OCI-LY1 (cell line): ENCODE measurements at regions not wholly inside any gene's neighbourhood (a gene's known extent, or its start where the extent isn't known, plus 50 kb on each side); places are given as distances from the start of the nearest gene placed in this dataset.

Experiments
- H2AFZ ChIP-seq: fragments of 200-600 bp; sonication (generic), shearing (Covaris generic); 2 replicates; pipeline ENCODE4 v1.6.0; 2014; ENCODE audit warnings: antibody characterized with exemption, mild to moderate bottlenecking, low read length
- H3F3A ChIP-seq: fragments of 200-600 bp; sonication (generic), shearing (Covaris generic); 2 replicates; pipeline ENCODE4 v1.6.0; 2014; ENCODE audit warnings: mild to moderate bottlenecking, antibody characterized with exemption, low read length, moderate library complexity; ENCODE audit not compliant: insufficient read depth
- H3K27ac ChIP-seq: fragments of 200-600 bp; sonication (generic); 2 replicates; pipeline ENCODE4 v1.5.1; 2014; ENCODE audit warnings: low read length, mixed run types, mild to moderate bottlenecking, low read depth; ENCODE audit not compliant: poor library complexity, severe bottlenecking
- H3K27me3 ChIP-seq: fragments of 200-600 bp; sonication (generic); 2 replicates; pipeline ENCODE4 v1.6.0; 2014; ENCODE audit warnings: antibody characterized with exemption, mild to moderate bottlenecking, low read length, moderate library complexity; ENCODE audit not compliant: insufficient read depth
- H3K36me3 ChIP-seq: fragments of 200-600 bp; sonication (generic); 2 replicates; pipeline ENCODE4 v1.6.1; 2014; ENCODE audit warnings: mild to moderate bottlenecking, antibody characterized with exemption, low read length, moderate library complexity, mixed read lengths; ENCODE audit not compliant: insufficient read depth
- H3K4me1 ChIP-seq: fragments of 200-600 bp; sonication (generic); 2 replicates; pipeline ENCODE4 v1.5.1; 2014; ENCODE audit warnings: mild to moderate bottlenecking, low read length, moderate library complexity; ENCODE audit not compliant: insufficient read depth, severe bottlenecking
- H3K4me2 ChIP-seq: fragments of 200-600 bp; sonication (generic), shearing (Covaris generic); 2 replicates; pipeline ENCODE4 v1.6.1; 2014; ENCODE audit warnings: low read length
- H3K4me3 ChIP-seq: fragments of 200-600 bp; sonication (generic); 2 replicates; pipeline ENCODE4 v1.5.1; 2014; ENCODE audit warnings: low read length, low read depth, mild to moderate bottlenecking, mixed read lengths; ENCODE audit not compliant: poor library complexity, severe bottlenecking
- H3K79me2 ChIP-seq: fragments of 200-600 bp; shearing (Covaris generic); 2 replicates; pipeline ENCODE4 v1.6.1; 2016; ENCODE audit warnings: mixed run types, low read length, mixed read lengths; ENCODE audit not compliant: insufficient read depth
- H3K9ac ChIP-seq: fragments of 200-600 bp; sonication (generic), shearing (Covaris generic); 2 replicates; pipeline ENCODE4 v1.6.1; 2014; ENCODE audit warnings: mild to moderate bottlenecking, low read length, mixed read lengths
- H3K9me2 ChIP-seq: fragments of 200-600 bp; sonication (generic), shearing (Covaris generic); 2 replicates; pipeline ENCODE4 v1.6.1; 2014; ENCODE audit warnings: low read depth, mild to moderate bottlenecking, low read length, mixed read lengths
- H3K9me3 ChIP-seq: fragments of 200-600 bp; shearing (Covaris generic); 2 replicates; pipeline ENCODE4 v1.6.1; 2014; ENCODE audit warnings: low read length, mixed read lengths
- H4K20me1 ChIP-seq: fragments of 200-600 bp; sonication (generic), shearing (Covaris generic); 2 replicates; pipeline ENCODE4 v1.6.0; 2016; ENCODE audit warnings: mild to moderate bottlenecking, low read length; ENCODE audit not compliant: insufficient read depth
- CTCF ChIP-seq: fragments of 200-600 bp; sonication (generic), shearing (Covaris generic); IDR thresholded peaks from 2 replicates; pipeline ENCODE4 v1.5.1; 2017; ENCODE audit warnings: mild to moderate bottlenecking, antibody characterized with exemption, low read length, moderate library complexity, mixed read lengths
- EZH2 ChIP-seq: fragments of 200-600 bp; sonication (generic), shearing (Covaris generic); IDR thresholded peaks from 2 replicates; pipeline ENCODE4 v1.8.0; 2017; ENCODE audit warnings: borderline replicate concordance, mixed run types, mild to moderate bottlenecking, antibody characterized with exemption, low read length, moderate library complexity, mixed read lengths

GRCh38 chr3:110069761-110070160, 732.4 kb upstream of the DPPA4 start:
- no peaks in the 10 kb centered on the region for H4K20me1 ChIP-seq
- no peak overlapping the region for H3K9ac ChIP-seq
- no peaks in the 10 kb centered on the region for H3F3A ChIP-seq
- TF ChIP-seq EZH2: no peak
- no peak for TF ChIP-seq CTCF
- H3K79me2 ChIP-seq: no peaks in the 10 kb centered on the region
- H3K4me3 ChIP-seq: no peak overlapping the region
- H3K9me3 ChIP-seq: no peaks in the 10 kb centered on the region
- H3K36me3 ChIP-seq: no peaks in the 10 kb centered on the region
- H3K4me1 ChIP-seq: no peaks in the 10 kb centered on the region
- no peak overlapping the region for H3K4me2 ChIP-seq
- H3K27ac ChIP-seq: no peak overlapping the region
- no peaks in the 10 kb centered on the region for H3K9me2 ChIP-seq
- H2AFZ ChIP-seq: no peak overlapping the region
- no peaks in the 10 kb centered on the region for H3K27me3 ChIP-seq

GRCh38 chr3:110070161-110070916, 733.0 kb upstream of the DPPA4 start:
- H2AFZ ChIP-seq: no peak overlapping the region
- no peak overlapping the region for H3K4me2 ChIP-seq
- H3K4me3 ChIP-seq: no peak overlapping the region
- H3K79me2 ChIP-seq: no peaks in the 10 kb centered on the region
- no peak overlapping the region for H3K27ac ChIP-seq
- no peaks in the 10 kb centered on the region for H3F3A ChIP-seq
- H3K9me2 ChIP-seq: no peaks in the 10 kb centered on the region
- H3K36me3 ChIP-seq: no peaks in the 10 kb centered on the region
- no peaks in the 10 kb centered on the region for H4K20me1 ChIP-seq
- H3K9me3 ChIP-seq: no peaks in the 10 kb centered on the region
- H3K4me1 ChIP-seq: no peaks in the 10 kb centered on the region
- TF ChIP-seq EZH2 (no peak), CTCF (no peak)
- H3K27me3 ChIP-seq: no peaks in the 10 kb centered on the region
- no peak overlapping the region for H3K9ac ChIP-seq

- no peaks in the 10 kb centered on the region for H3K79me2 ChIP-seq
- no peak overlapping the region for H3K4me3 ChIP-seq
- H4K20me1 ChIP-seq: no peaks in the 10 kb centered on the region
- no peaks in the 10 kb centered on the region for H3K27me3 ChIP-seq
- no peaks in the 10 kb centered on the region for H3K4me1 ChIP-seq
- TF ChIP-seq EZH2: no peak
- TF ChIP-seq CTCF: no peak
- no peak overlapping the region for H3K4me2 ChIP-seq
- H3K9ac ChIP-seq: no peak overlapping the region
- no peaks in the 10 kb centered on the region for H3K9me3 ChIP-seq
- no peaks in the 10 kb centered on the region for H3K36me3 ChIP-seq
- H3K27ac ChIP-seq: no peak overlapping the region
- H2AFZ ChIP-seq: no peak overlapping the region
- no peaks in the 10 kb centered on the region for H3F3A ChIP-seq
- H3K9me2 ChIP-seq: no peaks in the 10 kb centered on the region
Observed at GRCh38 chr3:110074095-110074494, 736.7 kb upstream of the DPPA4 start.
